ENCODE measurements at regions not wholly inside any gene's neighbourhood (a gene's known extent, or its start where the extent isn't known, plus 50 kb on each side); places are given as distances from the start of the nearest gene placed in this dataset.
"Not testable (repeated sequence)": the region's sequence is repeated elsewhere in the genome, so short reads cannot be mapped to it uniquely, and the experiment has no call there.

- Histone ChIP-seq H3K9me3 (ENCODE audit: low read length) (no peaks in the 10 kb centered on the region), H4K20me1 (ENCODE audit: insufficient read depth, low read length) (no peaks in the 10 kb centered on the region), H3K4me3 (ENCODE audit: low read depth, low read length, poor library complexity, severe bottlenecking) (no peak overlapping the region), H3K9me2 (ENCODE audit: low read depth, low read length) (no peaks in the 10 kb centered on the region), H2AFZ (ENCODE audit: low read length) (no peak overlapping the region), H3K27ac (ENCODE audit: low read depth, low read length, poor library complexity, severe bottlenecking) (no peak overlapping the region), H3K9ac (ENCODE audit: low read length) (no peak overlapping the region), H3K79me2 (ENCODE audit: insufficient read depth, low read length) (no peaks in the 10 kb centered on the region), H3K27me3 (ENCODE audit: insufficient read depth, low read length) (no peaks in the 10 kb centered on the region), H3K36me3 (ENCODE audit: insufficient read depth, low read length) (no peaks in the 10 kb centered on the region), H3F3A (ENCODE audit: insufficient read depth, low read length) (no peaks in the 10 kb centered on the region), H3K4me1 (ENCODE audit: insufficient read depth, low read length, severe bottlenecking) (no peaks in the 10 kb centered on the region), H3K4me2 (ENCODE audit: low read length) (no peak overlapping the region)
- TF ChIP-seq EZH2 (IDR thresholded peaks at IDR 0.05; ENCODE audit: borderline replicate concordance, low read length) (no peak), CTCF (IDR thresholded peaks at IDR 0.05; ENCODE audit: low read length) (no peak)
Observed at GRCh38 chr1:185464777-185465176, 147.7 kb upstream of the IVNS1ABP start.

- no peaks in the 10 kb centered on the region for H3K36me3 ChIP-seq (ENCODE audit: insufficient read depth, low read length)
- H3K9me2 ChIP-seq (ENCODE audit: low read depth, low read length), result no peaks in the 10 kb centered on the region
- no peak overlapping the region for H3K4me2 ChIP-seq (ENCODE audit: low read length)
- no peak overlapping the region for H3K4me3 ChIP-seq (ENCODE audit: low read depth, low read length, poor library complexity, severe bottlenecking)
- H3K4me1 ChIP-seq (ENCODE audit: insufficient read depth, low read length, severe bottlenecking), result no peaks in the 10 kb centered on the region
- H2AFZ ChIP-seq (ENCODE audit: low read length), result no peak overlapping the region
- no peak overlapping the region for H3K27ac ChIP-seq (ENCODE audit: low read depth, low read length, poor library complexity, severe bottlenecking)
- TF ChIP-seq CTCF (IDR thresholded peaks at IDR 0.05; ENCODE audit: low read length), result no peak
- TF ChIP-seq EZH2 (IDR thresholded peaks at IDR 0.05; ENCODE audit: borderline replicate concordance, low read length), result no peak
- H3K9me3 ChIP-seq (ENCODE audit: low read length), result no peaks in the 10 kb centered on the region
- no peaks in the 10 kb centered on the region for H3K79me2 ChIP-seq (ENCODE audit: insufficient read depth, low read length)
- no peak overlapping the region for H3K9ac ChIP-seq (ENCODE audit: low read length)
- no peaks in the 10 kb centered on the region for H3F3A ChIP-seq (ENCODE audit: insufficient read depth, low read length)
- H4K20me1 ChIP-seq (ENCODE audit: insufficient read depth, low read length), result no peaks in the 10 kb centered on the region
- H3K27me3 ChIP-seq (ENCODE audit: insufficient read depth, low read length), result no peaks in the 10 kb centered on the region
Observed at GRCh38 chr1:185463433-185463832, 146.4 kb upstream of the IVNS1ABP start.

- H3K27me3 ChIP-seq (ENCODE audit: insufficient read depth, low read length), result no peaks in the 10 kb centered on the region
- H3F3A ChIP-seq (ENCODE audit: insufficient read depth, low read length), result no peaks in the 10 kb centered on the region
- no peak overlapping the region for H2AFZ ChIP-seq (ENCODE audit: low read length)
- no peak overlapping the region for H3K9ac ChIP-seq (ENCODE audit: low read length)
- no peak overlapping the region for H3K27ac ChIP-seq (ENCODE audit: low read depth, low read length, poor library complexity, severe bottlenecking)
- no peaks in the 10 kb centered on the region for H3K9me3 ChIP-seq (ENCODE audit: low read length)
- H3K4me1 ChIP-seq (ENCODE audit: insufficient read depth, low read length, severe bottlenecking), result no peaks in the 10 kb centered on the region
- H3K9me2 ChIP-seq (ENCODE audit: low read depth, low read length), result no peaks in the 10 kb centered on the region
- H3K4me2 ChIP-seq (ENCODE audit: low read length), result no peak overlapping the region
- TF ChIP-seq CTCF (IDR thresholded peaks at IDR 0.05; ENCODE audit: low read length) (no peak), EZH2 (IDR thresholded peaks at IDR 0.05; ENCODE audit: borderline replicate concordance, low read length) (no peak)
- no peaks in the 10 kb centered on the region for H3K79me2 ChIP-seq (ENCODE audit: insufficient read depth, low read length)
- H4K20me1 ChIP-seq (ENCODE audit: insufficient read depth, low read length), result no peaks in the 10 kb centered on the region
- H3K4me3 ChIP-seq (ENCODE audit: low read depth, low read length, poor library complexity, severe bottlenecking), result no peak overlapping the region
- H3K36me3 ChIP-seq (ENCODE audit: insufficient read depth, low read length), result no peaks in the 10 kb centered on the region
Observed at GRCh38 chr1:185463011-185463410, 146.0 kb upstream of the IVNS1ABP start.

- not testable (repeated sequence) for H3K9me2 ChIP-seq (ENCODE audit: low read depth, low read length); H4K20me1 ChIP-seq (ENCODE audit: insufficient read depth, low read length); H3K4me1 ChIP-seq (ENCODE audit: insufficient read depth, low read length, severe bottlenecking); H3F3A ChIP-seq (ENCODE audit: insufficient read depth, low read length); H3K4me2 ChIP-seq (ENCODE audit: low read length); H3K9me3 ChIP-seq (ENCODE audit: low read length); H2AFZ ChIP-seq (ENCODE audit: low read length); H3K27ac ChIP-seq (ENCODE audit: low read depth, low read length, poor library complexity, severe bottlenecking); H3K4me3 ChIP-seq (ENCODE audit: low read depth, low read length, poor library complexity, severe bottlenecking); H3K27me3 ChIP-seq (ENCODE audit: insufficient read depth, low read length); H3K79me2 ChIP-seq (ENCODE audit: insufficient read depth, low read length); H3K36me3 ChIP-seq (ENCODE audit: insufficient read depth, low read length); H3K9ac ChIP-seq (ENCODE audit: low read length)
Observed at GRCh38 chr1:185460723-185461122, 143.7 kb upstream of the IVNS1ABP start.
